ENCODE measurements at regions not wholly inside any gene's neighbourhood (a gene's known extent, or its start where the extent isn't known, plus 50 kb on each side); places are given as distances from the start of the nearest gene placed in this dataset.

- no peak for DNase-seq (ENCODE audit: low read depth)
- TF ChIP-seq CTCF (IDR thresholded peaks at IDR 0.05; ENCODE audit: control insufficient read depth, extremely low read depth, insufficient read depth), result no peak
- H3K4me3 ChIP-seq (ENCODE audit: low read depth, low read length), result no peak overlapping the region
Observed at GRCh38 chr3:31384117-31384516, 148.6 kb upstream of the STT3B start.

DNA sequence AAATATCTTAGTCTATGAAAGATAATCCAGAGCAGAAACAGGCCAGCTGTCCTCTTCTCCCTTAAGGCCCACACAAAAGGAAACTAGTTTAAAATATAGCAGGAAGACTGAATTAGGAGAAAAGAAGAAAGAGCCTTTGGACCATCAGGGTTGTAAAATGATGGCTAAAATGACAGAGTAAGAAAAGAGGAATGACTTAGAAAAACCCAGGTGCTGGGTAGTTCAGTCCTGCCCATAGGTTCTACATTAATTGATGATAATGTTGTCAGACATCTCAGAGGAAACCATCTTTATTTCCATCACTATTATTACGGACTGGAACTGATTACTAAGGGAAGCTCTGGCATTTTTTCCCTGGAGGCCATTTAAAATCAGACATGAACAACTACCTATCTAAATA lies 142.8 kb upstream of the STT3B start:
- H3K4me3 ChIP-seq (ENCODE audit: low read depth, low read length), result no peak overlapping the region
- DNase-seq (ENCODE audit: low read depth), result no peak
- no peak for TF ChIP-seq CTCF (IDR thresholded peaks at IDR 0.05; ENCODE audit: control insufficient read depth, extremely low read depth, insufficient read depth)

- TF ChIP-seq CTCF (IDR thresholded peaks at IDR 0.05; ENCODE audit: control insufficient read depth, extremely low read depth, insufficient read depth), result no peak
- DNase-seq (ENCODE audit: low read depth), result no peak
- H3K4me3 ChIP-seq (ENCODE audit: low read depth, low read length), result no peak overlapping the region
Observed at GRCh38 chr3:31390466-31390865, 142.3 kb upstream of the STT3B start.

DNA sequence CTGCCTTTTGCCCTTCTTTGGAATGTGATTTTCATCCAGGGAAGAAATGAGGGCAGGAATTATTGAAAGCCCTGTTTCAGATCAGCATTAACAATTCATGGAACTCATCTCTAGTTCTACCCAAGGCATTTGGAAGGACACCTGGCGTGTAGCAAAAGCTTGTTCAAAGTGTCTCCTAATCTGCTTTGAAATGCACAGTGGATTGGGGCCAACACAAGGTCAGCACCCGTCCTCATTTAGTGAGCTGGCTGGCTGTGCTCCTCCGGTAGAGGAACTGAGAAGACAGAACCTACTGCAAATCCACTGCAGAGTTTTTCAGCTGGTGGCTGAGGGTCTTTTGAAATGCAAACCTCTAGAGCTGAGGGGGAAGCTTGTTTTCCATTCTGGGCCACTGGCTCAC lies 141.6 kb upstream of the STT3B start:
- no peak for DNase-seq (ENCODE audit: low read depth)
- H3K4me3 ChIP-seq (ENCODE audit: low read depth, low read length), result no peak overlapping the region
- no peak for TF ChIP-seq CTCF (IDR thresholded peaks at IDR 0.05; ENCODE audit: control insufficient read depth, extremely low read depth, insufficient read depth)

GRCh38 chr3:31392568-31392967 lies 140.2 kb upstream of the STT3B start:
- no peak for DNase-seq (ENCODE audit: low read depth)
- no peak overlapping the region for H3K4me3 ChIP-seq (ENCODE audit: low read depth, low read length)
- no peak for TF ChIP-seq CTCF (IDR thresholded peaks at IDR 0.05; ENCODE audit: control insufficient read depth, extremely low read depth, insufficient read depth)

DNA sequence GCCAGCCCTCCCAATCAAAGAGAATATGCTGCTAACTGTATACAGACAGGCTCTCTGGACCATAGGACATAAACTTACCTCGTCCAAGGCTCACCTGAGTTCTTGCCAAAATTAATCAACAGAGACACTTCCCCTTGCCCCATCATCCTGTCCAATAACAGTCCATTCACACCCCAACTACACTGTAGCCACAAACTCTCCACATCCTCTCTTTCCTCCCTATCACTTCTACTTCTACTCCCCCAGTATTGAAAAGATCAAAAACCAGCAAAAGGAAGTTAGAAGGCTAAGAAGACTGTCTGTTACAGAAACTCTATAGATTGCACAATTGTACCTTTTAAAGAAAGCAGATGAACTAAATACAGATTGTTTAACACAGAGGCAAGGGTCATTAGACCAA lies 133.5 kb upstream of the STT3B start:
- H3K4me3 ChIP-seq (ENCODE audit: low read depth, low read length), result no peak overlapping the region
- TF ChIP-seq CTCF (IDR thresholded peaks at IDR 0.05; ENCODE audit: control insufficient read depth, extremely low read depth, insufficient read depth), result no peak
- no peak for DNase-seq (ENCODE audit: low read depth)

DNA sequence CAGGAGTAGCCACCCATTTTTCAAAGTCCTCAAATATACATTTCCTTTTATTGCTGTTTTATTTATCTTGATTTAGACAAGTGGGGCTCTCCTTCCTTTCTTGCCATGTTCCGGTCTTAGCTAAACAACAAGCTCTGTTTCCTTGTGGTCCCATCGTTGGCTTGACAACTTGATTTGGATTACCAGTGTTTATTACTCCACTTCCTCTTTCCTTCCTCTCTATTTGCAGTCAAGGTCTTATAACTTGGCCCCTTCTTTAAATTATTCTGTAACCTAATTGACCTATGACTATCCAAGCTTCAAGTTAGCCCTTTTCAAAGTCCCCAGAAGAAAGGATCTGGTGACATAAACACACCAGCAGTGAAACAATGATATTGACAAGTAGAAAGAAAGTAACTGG lies 130.6 kb upstream of the STT3B start:
- DNase-seq (ENCODE audit: low read depth), result no peak
- no peak for TF ChIP-seq CTCF (IDR thresholded peaks at IDR 0.05; ENCODE audit: control insufficient read depth, extremely low read depth, insufficient read depth)

More for the DNA sequence above, 130.6 kb upstream of the STT3B start:
- H3K4me3 ChIP-seq (ENCODE audit: low read depth, low read length), result no peak overlapping the region

All from LNCaP clone FGC (cell line).